ENCODE measurements at regions not wholly inside any gene's neighbourhood (a gene's known extent, or its start where the extent isn't known, plus 50 kb on each side); places are given as distances from the start of the nearest gene placed in this dataset.

GRCh38 chr10:4254101-4254994 is 469.3 kb upstream of the KLF6 start:
- WGBS (ENCODE audit: extremely low coverage, insufficient read length, low lambda C conversion rate): no CpG with 5 or more reads among the region's 11 CpGs
- Mint-ChIP-seq H3K4me1 (no peaks in the 10 kb centered on the region), H3K27ac (no peak overlapping the region; a peak in 1 of 7 replicates), H3K4me3 (no peak overlapping the region), H3K27me3 (ENCODE audit: low read depth) (no peaks in the 10 kb centered on the region), H3K36me3 (ENCODE audit: insufficient read depth in 1 of 3, low read depth in 3 of 3) (peaks cover 0 to 2% (median 0%) of the 10 kb centered on the region in 3 experiments; a peak in 2 of 7 replicates), H3K9me3 (peaks cover 0 to 3% of the 10 kb centered on the region in 2 experiments; a peak in 2 of 5 replicates)
- Histone ChIP-seq H3K27ac (ENCODE audit: insufficient read length, low read depth, low read length) (no peak overlapping the region), H2BK20ac (ENCODE audit: low read depth, low read length, poor library complexity, severe bottlenecking) (no peak overlapping the region), H3K9me3 (ENCODE audit: control insufficient read depth, low read depth, low read length) (no peaks in the 10 kb centered on the region), H2BK12ac (ENCODE audit: insufficient read length, low read depth, low read length) (no peak overlapping the region), H2BK5ac (ENCODE audit: insufficient read length, low read length) (no peak overlapping the region), H2AK5ac (ENCODE audit: insufficient read length, low read length) (no peak overlapping the region), H2AFZ (ENCODE audit: low read length) (no peak overlapping the region), H3K79me1 (ENCODE audit: insufficient read depth, low read depth, low read length, poor library complexity, severe bottlenecking) (no peaks in the 10 kb centered on the region), H3K23me2 (ENCODE audit: insufficient read length, low read depth, low read length, poor library complexity, severe bottlenecking) (no peaks in the 10 kb centered on the region), H4K8ac (replicated peaks; ENCODE audit: insufficient read length, low read depth, low read length) (no peak overlapping the region), H2BK15ac (ENCODE audit: low read depth, low read length) (no peak overlapping the region), H3K4me2 (ENCODE audit: insufficient read depth, insufficient read length, low read length) (no peak overlapping the region), H3K4me1 (ENCODE audit: insufficient read depth, low read length) (no peaks in the 10 kb centered on the region), H3K18ac (ENCODE audit: insufficient read length, low read depth, low read length) (no peak overlapping the region), H4K91ac (ENCODE audit: insufficient read length, low read depth, low read length) (no peak overlapping the region), H3K14ac (ENCODE audit: insufficient read depth, low read length) (no peak overlapping the region), H3K56ac (ENCODE audit: insufficient read length, low read depth, low read length) (no peak overlapping the region), H3K9ac (ENCODE audit: extremely low read depth, insufficient read length, low read length) (no peak overlapping the region), H4K5ac (ENCODE audit: insufficient read length, low read depth, low read length) (no peak overlapping the region), H3K27me3 (ENCODE audit: insufficient read depth, low read length) (no peaks in the 10 kb centered on the region), H3K79me2 (ENCODE audit: insufficient read depth, low read length) (no peaks in the 10 kb centered on the region), H4K20me1 (ENCODE audit: control insufficient read depth, insufficient read depth, insufficient read length) (no peaks in the 10 kb centered on the region), H3K23ac (ENCODE audit: insufficient read length, low read depth, low read length) (no peak overlapping the region), H3T11ph (ENCODE audit: low read length) (no peak overlapping the region), H2BK120ac (ENCODE audit: low read depth, low read length, poor library complexity, severe bottlenecking) (no peak overlapping the region), H3K4ac (ENCODE audit: low read depth, low read length) (no peak overlapping the region)
- no peak for TF ChIP-seq CTCF (conservative IDR thresholded peaks at IDR 0.05)
- no peak for DNase-seq
